OCI-LY3 (cell line): ENCODE measurements at regions not wholly inside any gene's neighbourhood (a gene's known extent, or its start where the extent isn't known, plus 50 kb on each side); places are given as distances from the start of the nearest gene placed in this dataset.

Source experiments
- H2AFZ ChIP-seq: fragments of 200-600, 300-600 bp; shearing (Covaris generic); 2 replicates; pipeline ENCODE4 v1.6.0; 2014; ENCODE audit warnings: antibody characterized with exemption, low read depth, low read length
- H3K27ac ChIP-seq: fragments of 200-600, 300-600 bp; sonication (generic); 2 replicates; pipeline ENCODE4 v1.5.1; 2014; ENCODE audit warnings: mild to moderate bottlenecking, low read length, moderate library complexity, mixed read lengths
- H3K27me3 ChIP-seq: fragments of 200-600, 300-600 bp; sonication (generic); 2 replicates; pipeline ENCODE4 v1.6.1; 2014; ENCODE audit warnings: low read depth, low read length, mixed read lengths
- H3K36me3 ChIP-seq: fragments of 200-600, 300-600 bp; sonication (generic); replicated peaks from 2 replicates; pipeline ENCODE3; 2014; ENCODE audit warnings: low read depth, low read length, mixed read lengths
- H3K4me1 ChIP-seq: fragments of 300-600, 200-600 bp; sonication (generic); 2 replicates; pipeline ENCODE4 v1.6.1; 2014; ENCODE audit warnings: low read length, mixed read lengths
- H3K4me2 ChIP-seq: fragments of 200-600, 300-600 bp; sonication (generic); 2 replicates; pipeline ENCODE4 v1.6.1; 2014; ENCODE audit warnings: low read length, mixed read lengths
- H3K4me3 ChIP-seq: fragments of 300-600, 200-600 bp; sonication (generic); 2 replicates; pipeline ENCODE4 v1.5.1; 2014; ENCODE audit warnings: antibody characterized with exemption, mild to moderate bottlenecking, low read length, moderate library complexity
- H3K79me2 ChIP-seq: fragments of 300-600, 200-600 bp; shearing (Covaris generic); 2 replicates; pipeline ENCODE4 v1.6.1; 2014; ENCODE audit warnings: mild to moderate bottlenecking, low read length, mixed read lengths
- H3K9ac ChIP-seq: fragments of 300-600, 200-600 bp; shearing (Covaris generic); 2 replicates; pipeline ENCODE4 v1.6.0; 2014; ENCODE audit warnings: mild to moderate bottlenecking, low read length, moderate library complexity
- H3K9me3 ChIP-seq: fragments of 200-600, 300-600 bp; shearing (Covaris generic); 2 replicates; pipeline ENCODE4 v1.6.1; 2014; ENCODE audit warnings: low read length, mixed read lengths; ENCODE audit not compliant: insufficient read depth
- H4K20me1 ChIP-seq: fragments of 200-600, 300-600 bp; sonication (generic); 2 replicates; pipeline ENCODE4 v1.6.1; 2016; ENCODE audit warnings: low read length, mixed read lengths; ENCODE audit not compliant: insufficient read depth
- CTCF ChIP-seq: fragments of 200-600, 300-600 bp; sonication (generic); IDR thresholded peaks from 2 replicates; pipeline ENCODE4 v1.5.1; 2014; ENCODE audit warnings: antibody characterized with exemption, low read length, low read depth
- EZH2phosphoT487 ChIP-seq: fragments of 200-600 bp; shearing (Covaris generic); IDR thresholded peaks from 2 replicates; pipeline ENCODE4 v1.6.1; 2018; ENCODE audit warnings: antibody characterized with exemption, mixed run types, low read depth

- H3K36me3 ChIP-seq = no peaks in the 10 kb centered on the region
- no peak for TF ChIP-seq EZH2phosphoT487
- TF ChIP-seq CTCF = no peak
- no peak overlapping the region for H3K4me3 ChIP-seq
- H4K20me1 ChIP-seq = no peaks in the 10 kb centered on the region
- H3K9me3 ChIP-seq = no peaks in the 10 kb centered on the region
- H3K27ac ChIP-seq = no peak overlapping the region
- H3K4me1 ChIP-seq = peaks cover 22% of the 10 kb centered on the region
- H2AFZ ChIP-seq = no peak overlapping the region
- H3K4me2 ChIP-seq = no peak overlapping the region
- no peaks in the 10 kb centered on the region for H3K27me3 ChIP-seq
- no peaks in the 10 kb centered on the region for H3K79me2 ChIP-seq
- H3K9ac ChIP-seq = no peak overlapping the region
These were observed 97.1 kb downstream of the RPL27A start for GRCh38 chr11:8779732-8780131.

- TF ChIP-seq EZH2phosphoT487 = no peak
- no peak for TF ChIP-seq CTCF
- no peaks in the 10 kb centered on the region for H3K36me3 ChIP-seq
These were observed 102.4 kb downstream of the RPL27A start for GRCh38 chr11:8784954-8785353.

GRCh38 chr11:8785457-8785856 is 102.9 kb downstream of the RPL27A start:
- H3K9ac ChIP-seq = no peak overlapping the region
- no peaks in the 10 kb centered on the region for H3K27me3 ChIP-seq
- no peak overlapping the region for H2AFZ ChIP-seq
- no peaks in the 10 kb centered on the region; the same call in 1 of the 2 replicates for H3K4me1 ChIP-seq
- no peak overlapping the region for H3K27ac ChIP-seq
- H3K79me2 ChIP-seq = no peaks in the 10 kb centered on the region
- no peaks in the 10 kb centered on the region for H4K20me1 ChIP-seq
- no peak overlapping the region for H3K4me2 ChIP-seq
- H3K9me3 ChIP-seq = no peaks in the 10 kb centered on the region
- no peaks in the 10 kb centered on the region for H3K36me3 ChIP-seq
- H3K4me3 ChIP-seq = no peak overlapping the region
- TF ChIP-seq EZH2phosphoT487 = no peak
- TF ChIP-seq CTCF = no peak

More at GRCh38 chr11:8784954-8785353, 102.4 kb downstream of the RPL27A start:
- Histone ChIP-seq H4K20me1 (no peaks in the 10 kb centered on the region), H3K9me3 (no peaks in the 10 kb centered on the region), H3K27me3 (no peaks in the 10 kb centered on the region), H2AFZ (no peak overlapping the region), H3K4me3 (no peak overlapping the region), H3K27ac (no peak overlapping the region), H3K79me2 (no peaks in the 10 kb centered on the region), H3K4me1 (no peaks in the 10 kb centered on the region; the same call in 1 of the 2 replicates), H3K4me2 (no peak overlapping the region), H3K9ac (no peak overlapping the region)

GRCh38 chr11:8785998-8786397 is 103.4 kb downstream of the RPL27A start:
- H3K9ac ChIP-seq = no peak overlapping the region
- no peaks in the 10 kb centered on the region for H4K20me1 ChIP-seq
- H3K36me3 ChIP-seq = no peaks in the 10 kb centered on the region
- H3K27me3 ChIP-seq = no peaks in the 10 kb centered on the region
- H3K9me3 ChIP-seq = no peaks in the 10 kb centered on the region
- H3K4me3 ChIP-seq = no peak overlapping the region
- TF ChIP-seq EZH2phosphoT487 = no peak
- no peak for TF ChIP-seq CTCF
- no peak overlapping the region for H3K4me2 ChIP-seq
- no peak overlapping the region for H3K27ac ChIP-seq
- no peaks in the 10 kb centered on the region for H3K79me2 ChIP-seq
- no peak overlapping the region for H2AFZ ChIP-seq
- H3K4me1 ChIP-seq = no peaks in the 10 kb centered on the region; the same call in 1 of the 2 replicates
